ENCODE measurements at regions not wholly inside any gene's neighbourhood (a gene's known extent, or its start where the extent isn't known, plus 50 kb on each side); places are given as distances from the start of the nearest gene placed in this dataset.

DNA sequence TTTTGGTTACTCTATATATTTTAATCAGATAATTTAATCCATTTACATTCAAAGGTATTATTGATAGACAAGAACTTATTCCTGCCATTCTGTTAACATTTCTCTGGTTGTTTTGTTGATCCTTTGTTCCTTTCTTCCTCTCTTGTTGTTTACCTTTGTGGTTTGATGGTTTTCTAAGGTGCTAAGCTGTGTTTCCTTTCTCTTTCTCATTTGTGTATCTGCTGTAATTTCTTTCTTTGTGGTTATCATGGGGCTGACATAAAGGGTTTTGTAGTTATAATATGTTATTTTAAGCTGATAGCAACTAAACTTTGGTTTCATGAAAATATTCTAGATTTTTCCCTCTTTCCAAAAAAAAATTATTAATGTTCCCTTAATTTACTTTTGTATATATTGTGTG, 179.2 kb downstream of the NDUFA10 start:
- TF ChIP-seq ZFX (IDR thresholded peaks at IDR 0.05; ENCODE audit: borderline replicate concordance), result no peak
- TF ChIP-seq, protein P1, sequence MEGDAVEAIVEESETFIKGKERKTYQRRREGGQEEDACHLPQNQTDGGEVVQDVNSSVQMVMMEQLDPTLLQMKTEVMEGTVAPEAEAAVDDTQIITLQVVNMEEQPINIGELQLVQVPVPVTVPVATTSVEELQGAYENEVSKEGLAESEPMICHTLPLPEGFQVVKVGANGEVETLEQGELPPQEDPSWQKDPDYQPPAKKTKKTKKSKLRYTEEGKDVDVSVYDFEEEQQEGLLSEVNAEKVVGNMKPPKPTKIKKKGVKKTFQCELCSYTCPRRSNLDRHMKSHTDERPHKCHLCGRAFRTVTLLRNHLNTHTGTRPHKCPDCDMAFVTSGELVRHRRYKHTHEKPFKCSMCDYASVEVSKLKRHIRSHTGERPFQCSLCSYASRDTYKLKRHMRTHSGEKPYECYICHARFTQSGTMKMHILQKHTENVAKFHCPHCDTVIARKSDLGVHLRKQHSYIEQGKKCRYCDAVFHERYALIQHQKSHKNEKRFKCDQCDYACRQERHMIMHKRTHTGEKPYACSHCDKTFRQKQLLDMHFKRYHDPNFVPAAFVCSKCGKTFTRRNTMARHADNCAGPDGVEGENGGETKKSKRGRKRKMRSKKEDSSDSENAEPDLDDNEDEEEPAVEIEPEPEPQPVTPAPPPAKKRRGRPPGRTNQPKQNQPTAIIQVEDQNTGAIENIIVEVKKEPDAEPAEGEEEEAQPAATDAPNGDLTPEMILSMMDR (IDR thresholded peaks at IDR 0.05), result no peak
- H3K27ac ChIP-seq, result no peak overlapping the region

DNA sequence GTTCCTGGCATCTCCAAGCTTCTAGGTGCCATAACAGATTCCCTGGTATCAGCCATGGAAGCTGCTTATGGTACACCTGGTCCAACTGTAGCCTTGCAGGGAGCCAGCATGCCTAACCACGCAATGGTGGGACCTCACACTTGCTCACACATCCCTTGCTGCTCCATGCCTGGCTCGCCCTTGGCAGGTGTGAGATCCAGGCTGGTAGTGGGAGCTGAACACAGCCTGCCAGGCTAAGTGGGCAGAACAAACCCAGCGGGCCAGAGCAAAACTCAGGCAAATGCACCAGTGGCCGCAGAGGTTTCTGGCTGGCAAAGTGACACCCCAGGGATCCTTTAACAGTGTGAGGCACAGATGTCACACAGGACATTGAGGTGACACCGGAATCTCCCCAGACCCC, 185.8 kb downstream of the NDUFA10 start:
- H3K27ac ChIP-seq, result no peak overlapping the region
- TF ChIP-seq, protein P1 (IDR thresholded peaks at IDR 0.05), result no peak
- TF ChIP-seq ZFX (IDR thresholded peaks at IDR 0.05; ENCODE audit: borderline replicate concordance), result no peak

DNA sequence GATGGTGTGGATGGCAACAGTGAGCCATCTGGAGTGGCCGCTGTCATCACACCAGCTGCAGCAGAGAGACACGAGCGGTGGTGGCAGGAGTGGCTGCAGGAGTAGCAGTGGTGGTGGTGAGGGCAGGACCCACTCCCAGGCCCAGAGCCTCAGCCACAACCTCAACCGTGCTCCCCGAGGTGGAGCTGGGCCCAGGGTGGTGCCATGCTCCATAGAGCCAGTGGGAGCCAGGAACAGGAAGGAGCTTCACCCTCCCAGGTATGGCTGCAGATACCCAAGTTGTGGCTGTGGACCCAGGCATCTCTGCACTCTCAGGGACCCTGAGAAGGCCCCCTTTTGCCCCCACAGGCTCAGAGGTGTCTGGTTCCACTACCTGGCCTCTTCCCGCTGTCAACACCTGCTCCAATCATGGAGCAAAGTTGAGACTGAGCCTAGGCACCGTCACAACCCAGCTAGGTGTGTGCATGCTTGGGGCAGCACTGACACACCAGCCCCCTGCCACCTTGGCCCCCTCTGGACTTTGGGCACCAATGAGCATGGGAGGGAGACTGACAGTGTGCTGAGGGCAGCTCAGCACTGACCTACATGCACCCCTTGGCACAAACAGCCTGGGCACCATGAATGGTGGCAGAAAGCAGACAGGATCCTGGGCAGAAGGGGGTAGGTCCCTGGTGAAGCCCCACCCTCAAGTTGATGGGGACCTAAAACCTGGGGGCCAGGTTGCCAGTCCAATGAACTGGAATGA, 188.9 kb downstream of the NDUFA10 start:
- H3K27ac ChIP-seq, result no peak overlapping the region
- TF ChIP-seq, protein P1 (IDR thresholded peaks at IDR 0.05), result no peak
- TF ChIP-seq ZFX (IDR thresholded peaks at IDR 0.05; ENCODE audit: borderline replicate concordance), result no peak

DNA sequence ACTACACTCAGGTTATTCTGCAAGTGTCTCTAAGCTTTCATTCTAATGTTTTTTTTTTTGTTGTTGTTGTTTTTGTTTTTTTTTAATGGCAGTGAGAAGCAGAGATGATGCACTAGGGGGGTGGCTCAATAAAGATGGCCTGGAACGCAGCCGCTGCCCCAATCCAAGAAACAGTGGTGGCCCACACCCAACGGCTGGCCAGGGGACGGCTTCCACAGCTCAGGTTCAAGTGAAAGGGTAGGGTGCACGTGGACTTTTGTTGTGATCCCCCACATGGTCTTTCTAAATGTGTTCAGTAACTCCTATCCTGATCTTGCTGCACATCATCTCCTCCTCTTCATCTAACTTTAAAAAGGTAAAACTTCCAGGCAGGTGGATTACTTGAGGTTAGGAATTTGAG, 190.1 kb downstream of the NDUFA10 start:
- TF ChIP-seq ZFX (IDR thresholded peaks at IDR 0.05; ENCODE audit: borderline replicate concordance), result no peak
- TF ChIP-seq, protein P1 (IDR thresholded peaks at IDR 0.05), result no peak
- no peak overlapping the region for H3K27ac ChIP-seq

DNA sequence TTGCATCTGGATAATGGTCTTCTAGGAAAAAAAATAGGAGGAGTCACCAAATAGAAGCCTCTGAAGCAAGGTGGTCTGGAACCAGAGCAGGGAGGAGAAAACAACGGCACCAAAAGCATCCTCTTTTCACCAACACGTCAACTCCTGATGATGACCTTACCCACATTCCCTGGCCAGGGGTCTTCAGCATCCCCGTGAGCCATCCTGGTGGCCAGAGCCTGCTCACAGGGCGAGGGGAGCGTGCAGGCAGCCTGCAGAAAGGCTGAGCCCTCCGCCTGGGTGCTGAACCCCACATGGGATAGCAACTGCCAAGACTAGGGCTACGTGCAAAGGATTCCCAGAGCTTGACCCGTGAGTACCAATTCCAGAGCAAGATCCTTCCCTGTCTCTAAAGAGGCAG, 191.0 kb downstream of the NDUFA10 start:
- H3K27ac ChIP-seq, result no peak overlapping the region
- TF ChIP-seq, protein P1 (IDR thresholded peaks at IDR 0.05), result no peak

DNA sequence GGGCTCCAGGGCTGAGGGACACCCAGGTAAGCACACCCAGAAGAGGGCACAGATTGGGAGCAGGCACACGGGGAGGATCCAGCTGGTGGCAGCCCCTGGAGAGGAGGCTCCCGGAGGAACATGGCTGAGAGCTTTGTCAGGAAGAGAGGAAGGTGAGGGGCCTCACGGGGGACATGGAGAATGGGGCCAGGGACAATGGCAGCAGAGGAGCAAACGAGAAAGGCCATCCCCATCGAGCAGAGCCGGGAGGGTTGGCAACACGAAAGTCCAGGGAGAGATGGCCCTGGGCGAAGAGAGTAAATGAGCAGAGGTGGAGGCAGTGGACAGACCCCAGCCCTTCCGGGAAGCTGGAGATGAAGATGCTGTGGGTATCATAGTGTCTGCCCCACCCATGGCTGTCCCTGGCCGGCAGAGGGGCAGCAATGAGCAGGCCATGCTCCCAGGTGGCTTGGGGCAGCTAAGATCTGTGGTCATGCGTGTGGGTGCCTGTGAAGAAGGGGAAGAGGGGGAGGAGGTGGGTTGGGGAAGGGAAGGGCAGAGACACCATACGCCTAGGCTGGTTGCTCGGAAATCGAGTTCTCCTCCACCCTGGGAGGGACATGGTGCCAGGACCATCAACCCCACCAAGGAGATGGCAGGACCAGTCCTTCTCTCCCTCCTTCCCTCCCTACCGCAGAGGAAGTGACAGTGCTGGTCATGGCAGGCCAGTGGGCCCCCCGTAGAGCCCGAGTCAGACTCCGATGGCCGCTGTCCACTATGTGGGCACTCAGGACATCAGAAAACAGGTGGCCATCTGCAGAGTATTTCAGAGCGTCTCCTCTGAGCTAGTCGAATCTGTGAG, 191.7 kb downstream of the NDUFA10 start:
- no peak overlapping the region for H3K27ac ChIP-seq
- TF ChIP-seq ZFX (IDR thresholded peaks at IDR 0.05; ENCODE audit: borderline replicate concordance), result no peak
- TF ChIP-seq, protein P1 (IDR thresholded peaks at IDR 0.05), result no peak

Measured in 22Rv1 (cell line).